Endothelial cell of umbilical vein (primary cell): ENCODE measurements at regions not wholly inside any gene's neighbourhood (a gene's known extent, or its start where the extent isn't known, plus 50 kb on each side); places are given as distances from the start of the nearest gene placed in this dataset.

Experiments used
- CTCF ChIP-seq, 2 donors: IDR thresholded peaks; 1 replicate in 1 of 2; 2 replicates in 1 of 2; pipeline ENCODE4 v1.5.1; 2011; ENCODE audit warnings: low read length in 2 of 2, mild to moderate bottlenecking in 2 of 2, moderate library complexity in 2 of 2, control low read depth in 1 of 2, inconsistent platforms in 1 of 2, low read depth in 1 of 2; ENCODE audit not compliant: insufficient read depth in 1 of 2; ENCODE audit errors: extremely low read depth in 1 of 2
- POLR2A ChIP-seq: IDR thresholded peaks from 2 replicates; pipeline ENCODE4 v1.6.1; 2012; ENCODE audit warnings: low read depth, mild to moderate bottlenecking, control low read depth, low read length

GRCh38 chr12:33724867-33725266 is 285.2 kb upstream of the SYT10 start:
- TF ChIP-seq CTCF (IDR thresholded peaks at IDR 0.05; ENCODE audit: extremely low read depth in 1 of 2, insufficient read depth in 1 of 2, low read depth in 1 of 2, low read length in 2 of 2) (no peak), POLR2A (no peak)
